Ovary (tissue), 3 donors: ENCODE measurements at regions not wholly inside any gene's neighbourhood (a gene's known extent, or its start where the extent isn't known, plus 50 kb on each side); places are given as distances from the start of the nearest gene placed in this dataset.

ENCODE experiments used
- POLR2A ChIP-seq: fragments of 450-650 bp; IDR thresholded peaks from one replicate; pipeline ENCODE4 v1.6.1; 2017; ENCODE audit warnings: antibody characterized with exemption, mild to moderate bottlenecking, moderate library complexity
- TF ChIP-seq, protein P1 (sequence below), 3 donors: fragments of 450-650 bp in 2 of 3; fragments of 200-600 bp in 1 of 3; IDR thresholded peaks; one replicate each; pipeline versions ENCODE4 v1.5.1 to v1.8.0; 2016 to 2022; ENCODE audit warnings: antibody characterized with exemption in 3 of 3, mild to moderate bottlenecking in 1 of 3
- donor health status: DM: no; HTN: no; CAD: no.

- TF ChIP-seq, protein P1, sequence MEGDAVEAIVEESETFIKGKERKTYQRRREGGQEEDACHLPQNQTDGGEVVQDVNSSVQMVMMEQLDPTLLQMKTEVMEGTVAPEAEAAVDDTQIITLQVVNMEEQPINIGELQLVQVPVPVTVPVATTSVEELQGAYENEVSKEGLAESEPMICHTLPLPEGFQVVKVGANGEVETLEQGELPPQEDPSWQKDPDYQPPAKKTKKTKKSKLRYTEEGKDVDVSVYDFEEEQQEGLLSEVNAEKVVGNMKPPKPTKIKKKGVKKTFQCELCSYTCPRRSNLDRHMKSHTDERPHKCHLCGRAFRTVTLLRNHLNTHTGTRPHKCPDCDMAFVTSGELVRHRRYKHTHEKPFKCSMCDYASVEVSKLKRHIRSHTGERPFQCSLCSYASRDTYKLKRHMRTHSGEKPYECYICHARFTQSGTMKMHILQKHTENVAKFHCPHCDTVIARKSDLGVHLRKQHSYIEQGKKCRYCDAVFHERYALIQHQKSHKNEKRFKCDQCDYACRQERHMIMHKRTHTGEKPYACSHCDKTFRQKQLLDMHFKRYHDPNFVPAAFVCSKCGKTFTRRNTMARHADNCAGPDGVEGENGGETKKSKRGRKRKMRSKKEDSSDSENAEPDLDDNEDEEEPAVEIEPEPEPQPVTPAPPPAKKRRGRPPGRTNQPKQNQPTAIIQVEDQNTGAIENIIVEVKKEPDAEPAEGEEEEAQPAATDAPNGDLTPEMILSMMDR (IDR thresholded peaks at IDR 0.05) = no peak
- TF ChIP-seq POLR2A = no peak
Measured at GRCh38 chr10:113427236-113427735, 125.6 kb upstream of the HABP2 start.
